Spleen (tissue), 7 donors: ENCODE measurements at regions not wholly inside any gene's neighbourhood (a gene's known extent, or its start where the extent isn't known, plus 50 kb on each side); places are given as distances from the start of the nearest gene placed in this dataset.

Experiments
- POLR2AphosphoS5 ChIP-seq, 3 donors: sonication (generic); formaldehyde crosslinking; IDR thresholded peaks; one replicate each; pipeline ENCODE4 v1.5.1; 2017; ENCODE audit warnings: antibody characterized with exemption in 3 of 3
- TF ChIP-seq, protein P1 (sequence below), 11 experiments: fragments of 200-600 bp in 7 of 11; fragments of 450-650 bp in 4 of 11; sonication (generic) in 4 of 11; IDR thresholded peaks in 8 of 11; conservative IDR thresholded peaks in 3 of 11; 1 replicate in 7 of 11; 2 replicates in 4 of 11; pipeline versions ENCODE4 v1.4.0 to v1.8.0; 2016 to 2021; ENCODE audit warnings: antibody characterized with exemption in 11 of 11, inconsistent platforms in 4 of 11, mild to moderate bottlenecking in 1 of 11
- donor health status: DM: no; HTN: no; CAD: no; lungs with moderate emphysema.
- donor health status: DM: no; HTN: no; CAD: no.
- donor health status: DM: no; HTN: no; CAD: no.

DNA sequence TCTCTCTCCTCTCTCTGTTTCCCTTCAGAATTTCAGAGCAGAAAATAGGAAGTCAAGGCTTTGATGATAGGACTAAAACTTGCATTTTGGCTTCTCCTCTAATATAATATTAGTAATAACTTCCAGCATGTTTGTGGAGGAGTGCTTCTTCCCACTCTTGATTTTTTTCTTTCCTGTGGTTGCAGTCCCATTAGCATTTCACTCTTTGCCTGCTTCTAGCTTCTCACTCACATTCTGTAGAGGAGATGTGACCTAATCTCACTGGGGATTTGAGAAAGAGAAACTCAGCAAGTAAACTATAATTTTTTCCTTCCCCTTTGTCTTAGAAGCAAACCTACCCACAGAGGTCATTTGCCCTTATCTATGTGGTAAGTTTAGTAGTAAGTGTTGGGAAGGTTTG is 169.4 kb upstream of the HTR2A start:
- TF ChIP-seq, protein P1, sequence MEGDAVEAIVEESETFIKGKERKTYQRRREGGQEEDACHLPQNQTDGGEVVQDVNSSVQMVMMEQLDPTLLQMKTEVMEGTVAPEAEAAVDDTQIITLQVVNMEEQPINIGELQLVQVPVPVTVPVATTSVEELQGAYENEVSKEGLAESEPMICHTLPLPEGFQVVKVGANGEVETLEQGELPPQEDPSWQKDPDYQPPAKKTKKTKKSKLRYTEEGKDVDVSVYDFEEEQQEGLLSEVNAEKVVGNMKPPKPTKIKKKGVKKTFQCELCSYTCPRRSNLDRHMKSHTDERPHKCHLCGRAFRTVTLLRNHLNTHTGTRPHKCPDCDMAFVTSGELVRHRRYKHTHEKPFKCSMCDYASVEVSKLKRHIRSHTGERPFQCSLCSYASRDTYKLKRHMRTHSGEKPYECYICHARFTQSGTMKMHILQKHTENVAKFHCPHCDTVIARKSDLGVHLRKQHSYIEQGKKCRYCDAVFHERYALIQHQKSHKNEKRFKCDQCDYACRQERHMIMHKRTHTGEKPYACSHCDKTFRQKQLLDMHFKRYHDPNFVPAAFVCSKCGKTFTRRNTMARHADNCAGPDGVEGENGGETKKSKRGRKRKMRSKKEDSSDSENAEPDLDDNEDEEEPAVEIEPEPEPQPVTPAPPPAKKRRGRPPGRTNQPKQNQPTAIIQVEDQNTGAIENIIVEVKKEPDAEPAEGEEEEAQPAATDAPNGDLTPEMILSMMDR (IDR thresholded peaks at IDR 0.05 in 8 of 11, conservative IDR thresholded peaks at IDR 0.05 in 3 of 11), result no peak
- TF ChIP-seq POLR2AphosphoS5 (IDR thresholded peaks at IDR 0.05), result no peak
